ENCODE measurements at regions not wholly inside any gene's neighbourhood (a gene's known extent, or its start where the extent isn't known, plus 50 kb on each side); places are given as distances from the start of the nearest gene placed in this dataset.

DNA sequence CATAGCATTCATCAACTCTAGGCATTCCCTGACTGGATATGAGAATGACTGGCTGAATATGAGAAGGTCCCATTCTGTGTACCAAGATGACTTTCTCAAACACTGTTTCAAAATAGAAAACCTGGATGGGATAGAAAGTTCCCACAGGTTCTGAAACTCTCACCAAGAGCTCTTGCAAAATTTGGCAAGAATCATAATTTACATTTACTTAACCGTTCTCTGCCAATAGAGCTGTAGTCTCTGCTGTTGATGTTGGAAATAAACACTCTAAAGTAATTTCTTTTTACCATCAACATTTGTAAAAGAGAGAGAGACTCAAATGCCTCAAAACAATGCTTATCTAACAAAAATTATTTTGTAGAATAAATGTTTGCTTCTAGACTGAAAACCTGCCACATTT, 221.1 kb downstream of the LMO4 start:
- Mint-ChIP-seq H3K4me3 (no peak overlapping the region), H3K27me3 (ENCODE audit: low read depth, poor library complexity) (peaks cover 5% of the 10 kb centered on the region), H3K27ac (no peak overlapping the region), H3K4me1 (no peaks in the 10 kb centered on the region), H3K36me3 (ENCODE audit: low read depth) (peaks cover 13% of the 10 kb centered on the region), H3K9me3 (peaks cover 24% of the 10 kb centered on the region)
- DNase-seq, result no peak
- no peak for TF ChIP-seq CTCF (IDR thresholded peaks at IDR 0.05)

DNA sequence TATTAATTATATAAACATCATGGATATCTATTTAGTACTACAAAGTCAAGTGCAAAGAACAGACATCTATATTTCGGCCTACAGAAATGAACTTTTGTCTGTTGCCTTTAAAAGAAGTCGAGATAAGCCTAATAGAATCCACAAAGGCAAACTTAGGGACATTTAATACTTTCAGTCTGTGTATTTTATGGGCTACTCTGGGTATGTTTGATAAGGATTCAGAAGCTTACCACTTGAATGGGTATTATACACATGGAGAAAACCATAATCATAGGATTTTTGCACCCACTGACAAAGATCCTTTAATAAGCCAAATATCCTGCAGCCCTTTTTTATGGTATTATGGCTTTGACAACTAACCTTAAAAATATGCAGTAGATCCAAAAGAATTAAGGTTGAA, 224.8 kb downstream of the LMO4 start:
- no peak for TF ChIP-seq CTCF (IDR thresholded peaks at IDR 0.05)
- H3K27me3 Mint-ChIP-seq (ENCODE audit: low read depth, poor library complexity), result peaks cover 5% of the 10 kb centered on the region
- no peak overlapping the region for H3K27ac Mint-ChIP-seq
- no peaks in the 10 kb centered on the region for H3K4me1 Mint-ChIP-seq
- no peak overlapping the region for H3K4me3 Mint-ChIP-seq
- H3K36me3 Mint-ChIP-seq (ENCODE audit: low read depth), result no peaks in the 10 kb centered on the region
- no peaks in the 10 kb centered on the region for H3K9me3 Mint-ChIP-seq
- no peak for DNase-seq

DNA sequence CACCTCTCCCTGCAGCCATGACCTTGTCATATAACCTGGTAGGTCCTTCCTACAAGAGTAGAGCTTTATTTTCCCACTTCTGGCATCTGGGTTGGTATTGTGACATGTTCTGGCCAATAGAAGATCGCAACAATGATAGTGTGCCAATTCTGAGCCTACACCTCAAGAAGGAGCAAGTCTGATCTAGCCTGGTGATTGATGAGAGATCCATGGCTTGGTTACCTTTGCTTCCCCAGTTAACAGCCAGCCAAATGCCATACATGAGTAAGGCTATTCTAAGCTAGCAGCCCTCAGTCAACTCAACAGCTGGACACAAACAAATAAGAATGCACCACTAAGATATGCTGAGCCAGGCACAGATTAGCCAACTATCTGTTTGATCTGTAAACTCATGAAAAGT, 226.7 kb downstream of the LMO4 start:
- no peak for TF ChIP-seq CTCF (IDR thresholded peaks at IDR 0.05)
- no peaks in the 10 kb centered on the region for H3K4me1 Mint-ChIP-seq
- H3K4me3 Mint-ChIP-seq, result no peak overlapping the region
- H3K9me3 Mint-ChIP-seq, result no peaks in the 10 kb centered on the region
- H3K27me3 Mint-ChIP-seq (ENCODE audit: low read depth, poor library complexity), result peaks cover 5% of the 10 kb centered on the region
- H3K27ac Mint-ChIP-seq, result no peak overlapping the region
- no peaks in the 10 kb centered on the region for H3K36me3 Mint-ChIP-seq (ENCODE audit: low read depth)
- no peak for DNase-seq

DNA sequence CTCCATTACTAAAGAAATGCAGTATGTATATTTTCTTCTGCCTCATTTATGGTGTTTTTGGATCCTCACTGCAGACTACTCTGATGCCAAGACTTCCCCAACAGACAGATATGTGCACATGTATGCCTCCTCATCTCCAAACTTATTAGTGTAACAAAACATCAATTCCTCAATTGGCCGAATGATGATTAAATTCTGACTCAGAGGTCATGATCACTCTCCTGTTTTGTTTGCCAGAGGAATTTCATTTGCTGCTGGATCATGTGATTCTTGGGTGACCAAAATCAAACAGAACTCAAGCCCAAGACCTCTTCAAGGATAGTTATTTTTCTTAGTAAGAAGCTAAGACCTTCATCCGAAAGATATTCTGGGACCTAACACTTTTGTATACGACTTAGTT, 227.6 kb downstream of the LMO4 start:
- no peak for TF ChIP-seq CTCF (IDR thresholded peaks at IDR 0.05)
- no peaks in the 10 kb centered on the region for H3K9me3 Mint-ChIP-seq
- H3K36me3 Mint-ChIP-seq (ENCODE audit: low read depth), result no peaks in the 10 kb centered on the region
- H3K4me1 Mint-ChIP-seq, result no peaks in the 10 kb centered on the region
- H3K4me3 Mint-ChIP-seq, result no peak overlapping the region
- no peak for DNase-seq
- H3K27ac Mint-ChIP-seq, result no peak overlapping the region
- H3K27me3 Mint-ChIP-seq (ENCODE audit: low read depth, poor library complexity), result peaks cover 5% of the 10 kb centered on the region

DNA sequence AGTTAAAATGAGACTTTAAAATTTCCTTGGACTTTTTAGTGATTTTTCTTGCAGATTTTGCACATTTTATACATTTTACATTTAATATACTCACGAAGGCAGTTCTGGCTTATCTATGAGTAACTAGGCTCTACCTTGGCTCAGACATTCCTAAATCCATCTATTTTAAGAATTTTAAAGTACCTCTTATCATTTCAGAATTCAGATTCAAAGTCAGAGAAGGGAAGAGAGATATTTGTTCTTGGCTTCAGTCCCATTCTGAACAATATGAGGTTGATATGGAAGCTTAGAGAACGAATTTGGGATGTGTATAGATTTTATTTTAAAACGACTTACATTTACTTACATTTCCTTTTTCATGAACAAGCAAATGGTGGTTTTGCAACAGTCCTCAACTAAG, 230.2 kb downstream of the LMO4 start:
- no peak for DNase-seq
- peaks cover 3% of the 10 kb centered on the region for H3K27me3 Mint-ChIP-seq (ENCODE audit: low read depth, poor library complexity)
- no peaks in the 10 kb centered on the region for H3K4me1 Mint-ChIP-seq
- H3K27ac Mint-ChIP-seq, result no peak overlapping the region
- no peak overlapping the region for H3K4me3 Mint-ChIP-seq
- no peaks in the 10 kb centered on the region for H3K9me3 Mint-ChIP-seq
- no peaks in the 10 kb centered on the region for H3K36me3 Mint-ChIP-seq (ENCODE audit: low read depth)
- no peak for TF ChIP-seq CTCF (IDR thresholded peaks at IDR 0.05)

DNA sequence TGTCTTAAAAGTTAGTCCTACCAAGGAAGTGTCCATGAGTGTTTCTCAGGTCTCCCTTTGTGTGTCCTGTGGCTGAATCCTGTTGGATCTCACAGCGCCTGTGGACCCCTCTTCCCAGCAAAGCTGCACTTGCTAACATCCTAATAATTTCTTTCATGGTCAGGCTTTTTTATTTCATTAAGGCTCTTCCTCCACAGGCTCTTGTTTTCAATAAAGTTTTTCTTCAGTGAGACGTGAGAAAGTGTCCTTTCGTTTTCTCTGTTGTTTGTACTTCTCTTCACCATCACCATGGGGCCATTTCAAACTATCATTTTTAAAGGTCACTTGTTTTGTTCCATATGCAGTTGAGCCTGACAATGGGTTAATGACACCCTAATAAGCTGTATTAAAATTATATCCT, 231.5 kb downstream of the LMO4 start:
- no peak for DNase-seq
- Mint-ChIP-seq H3K4me3 (no peak overlapping the region), H3K27ac (no peak overlapping the region), H3K27me3 (ENCODE audit: low read depth, poor library complexity) (no peaks in the 10 kb centered on the region), H3K36me3 (ENCODE audit: low read depth) (no peaks in the 10 kb centered on the region), H3K9me3 (no peaks in the 10 kb centered on the region), H3K4me1 (no peaks in the 10 kb centered on the region)
- TF ChIP-seq CTCF (IDR thresholded peaks at IDR 0.05), result no peak
